ENCODE measurements at regions not wholly inside any gene's neighbourhood (a gene's known extent, or its start where the extent isn't known, plus 50 kb on each side); places are given as distances from the start of the nearest gene placed in this dataset.

GRCh38 chr5:105392122-105392709 lies 1829.6 kb upstream of the NUDT12 start:
- DNase-seq (ENCODE audit: low spot score): no peak

- DNase-seq (ENCODE audit: low spot score): no peak
These were observed 1817.5 kb upstream of the NUDT12 start for GRCh38 chr5:105380126-105380525.

- no peak for DNase-seq (ENCODE audit: low spot score)
These were observed 1808.6 kb upstream of the NUDT12 start for GRCh38 chr5:105371169-105371568.

DNA sequence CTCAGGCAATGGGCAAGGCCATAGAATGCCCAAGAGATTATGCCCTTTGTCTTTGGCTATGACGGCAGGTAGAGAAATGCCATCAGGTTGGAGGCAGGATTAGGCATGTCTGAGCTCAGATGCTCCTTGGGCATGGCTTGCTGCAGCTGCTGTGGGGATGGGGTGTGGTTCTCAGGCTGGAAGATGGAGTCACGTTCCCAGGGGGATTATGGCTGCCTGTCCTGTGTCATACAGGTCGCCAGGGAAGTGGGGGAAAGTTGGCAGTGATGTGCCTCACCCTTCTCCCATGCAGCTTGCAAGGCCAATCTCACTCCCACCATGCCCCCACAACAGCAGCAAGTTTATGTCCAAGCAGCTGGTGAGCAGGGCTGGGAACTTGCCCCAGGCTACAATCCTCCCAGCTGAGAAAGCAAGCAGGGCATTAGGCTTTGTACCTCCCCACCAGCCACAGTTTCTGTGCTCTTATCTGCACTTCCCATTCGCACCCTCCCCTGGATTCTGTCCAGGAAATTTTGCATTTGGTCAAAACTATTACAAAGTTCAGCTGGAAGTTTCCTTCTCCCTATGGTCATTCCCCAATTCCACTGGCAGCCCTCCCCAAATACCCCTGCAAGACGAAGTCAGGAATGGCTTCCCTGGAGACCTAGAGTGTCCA lies 1788.0 kb upstream of the NUDT12 start:
- no peak for DNase-seq (ENCODE audit: low spot score)

DNA sequence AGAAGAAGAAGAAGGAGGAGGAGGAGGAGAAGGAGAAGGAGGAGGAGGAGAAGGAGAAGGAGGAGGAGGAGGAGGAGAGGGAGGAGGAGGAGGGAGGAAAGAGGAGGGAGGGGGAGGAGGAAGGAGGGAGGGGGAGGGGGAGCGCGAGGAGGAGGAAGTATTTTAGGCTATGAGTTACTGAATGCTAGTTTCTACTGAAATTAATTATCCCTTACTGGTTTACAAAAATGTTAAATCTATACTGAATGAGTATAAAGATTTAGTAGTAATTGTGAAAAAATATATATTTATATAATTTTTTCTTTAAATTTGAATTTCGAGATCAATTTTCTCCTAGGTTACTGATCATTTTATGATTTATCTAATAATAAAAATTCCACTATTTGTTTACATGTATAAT lies 1769.0 kb upstream of the NUDT12 start:
- DNase-seq (ENCODE audit: low spot score): no peak

- no peak for DNase-seq (ENCODE audit: low spot score)
These were observed 1767.6 kb upstream of the NUDT12 start for GRCh38 chr5:105330185-105330584.

GRCh38 chr5:105304859-105305258 lies 1742.3 kb upstream of the NUDT12 start:
- DNase-seq (ENCODE audit: low spot score): no peak

DNA sequence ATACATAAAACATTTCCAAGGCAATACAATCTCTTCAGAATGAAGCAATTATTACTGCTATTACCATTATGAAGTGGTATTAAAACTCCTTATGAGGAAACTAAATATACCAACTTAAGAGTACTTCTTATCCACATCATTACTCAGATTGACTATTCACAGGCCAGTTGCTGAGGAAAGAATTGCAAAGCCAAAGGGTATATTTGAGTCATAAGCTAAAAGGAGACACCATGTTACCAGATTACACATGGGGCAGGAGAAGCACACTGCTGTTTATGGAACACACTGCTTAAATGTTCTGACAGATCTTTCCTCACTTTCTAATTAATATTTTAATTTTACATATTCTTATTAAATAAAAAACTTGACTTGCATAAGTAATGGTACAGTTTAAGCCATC lies 1726.4 kb upstream of the NUDT12 start:
- no peak for DNase-seq (ENCODE audit: low spot score)

DNA sequence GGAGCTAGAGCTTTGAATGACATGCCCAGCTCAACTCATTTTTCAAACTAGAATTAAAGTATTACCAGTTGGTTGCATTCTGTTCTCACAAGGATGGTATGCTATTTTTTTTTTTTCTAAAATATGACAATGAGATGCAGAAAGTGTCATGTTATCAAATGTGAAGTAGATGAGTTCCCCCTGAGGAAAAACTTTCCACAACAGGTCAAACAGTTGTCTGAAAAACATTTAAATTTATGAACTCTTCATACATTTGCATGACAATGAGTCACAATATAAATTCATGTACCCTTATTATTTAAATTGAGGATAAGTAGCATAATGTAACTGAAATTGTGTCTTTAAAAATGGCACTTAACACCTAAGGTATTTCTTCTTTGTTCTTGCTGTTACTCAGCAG lies 1720.5 kb upstream of the NUDT12 start:
- DNase-seq (ENCODE audit: low spot score): no peak

- no peak for DNase-seq (ENCODE audit: low spot score)
These were observed 1711.5 kb upstream of the NUDT12 start for GRCh38 chr5:105274079-105274478.

DNA sequence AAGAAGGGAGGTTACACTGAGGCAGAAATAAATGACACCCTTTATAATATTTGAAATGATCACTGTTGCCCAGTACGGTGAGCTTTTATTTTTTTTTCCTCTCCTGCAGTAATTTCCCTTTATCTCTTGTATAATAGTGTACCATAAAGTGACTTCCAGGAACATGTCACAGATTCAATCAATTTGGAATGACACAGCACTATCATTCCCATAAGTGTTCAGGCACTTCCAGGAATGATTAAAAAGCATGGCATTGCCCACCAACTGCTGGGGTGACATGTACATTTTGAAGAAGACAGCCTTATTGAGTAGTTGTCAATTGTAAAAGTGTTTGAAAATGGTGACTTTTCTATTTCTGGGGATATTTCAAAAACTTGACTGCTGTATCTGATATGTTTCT lies 1700.9 kb upstream of the NUDT12 start:
- DNase-seq (ENCODE audit: low spot score): no peak

GRCh38 chr5:105259581-105260217 lies 1697.1 kb upstream of the NUDT12 start:
- DNase-seq (ENCODE audit: low spot score): no peak

DNA sequence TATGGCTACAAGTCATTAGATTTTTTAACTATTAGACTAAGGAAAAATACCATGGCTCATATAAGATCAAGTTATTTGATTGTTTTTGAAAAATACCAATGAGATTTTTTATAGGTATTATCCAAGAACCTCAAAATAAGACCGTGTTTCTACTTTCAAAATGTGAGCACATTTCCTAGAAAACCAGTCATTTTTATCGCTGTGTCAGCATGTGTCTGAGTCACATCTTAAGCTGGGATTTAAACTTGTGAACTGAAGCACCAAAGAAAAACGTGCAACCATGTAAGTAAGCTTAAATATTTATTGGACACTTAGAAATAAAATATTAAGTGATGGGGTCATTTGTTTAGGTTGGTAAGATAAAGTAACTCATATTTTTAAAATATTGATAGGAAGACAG lies 1676.0 kb upstream of the NUDT12 start:
- no peak for DNase-seq (ENCODE audit: low spot score)

GRCh38 chr5:105230516-105231157 lies 1668.0 kb upstream of the NUDT12 start:
- DNase-seq (ENCODE audit: low spot score): no peak

DNA sequence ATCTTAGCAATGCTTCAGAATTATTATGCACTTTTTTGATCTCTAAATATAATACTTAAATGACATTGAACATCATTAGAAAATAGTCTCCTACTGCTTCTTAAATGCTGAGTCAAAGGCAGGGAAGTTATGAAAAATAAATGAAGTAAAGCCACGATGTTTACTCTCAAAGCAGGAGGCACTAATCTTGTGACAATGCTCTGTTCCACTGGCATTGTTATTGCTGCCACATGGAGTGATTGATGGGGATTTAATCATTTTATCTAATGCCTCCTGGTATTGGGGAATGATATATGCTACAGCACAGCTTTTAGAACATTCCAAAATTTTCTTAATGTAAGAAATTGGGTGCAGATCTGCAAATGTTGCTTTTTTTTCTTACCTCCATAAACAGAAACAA lies 1655.4 kb upstream of the NUDT12 start:
- no peak for DNase-seq (ENCODE audit: low spot score)

GRCh38 chr5:105213078-105213477 lies 1650.5 kb upstream of the NUDT12 start:
- no peak for DNase-seq (ENCODE audit: low spot score)

- DNase-seq (ENCODE audit: low spot score): no peak
These were observed 1644.5 kb upstream of the NUDT12 start for GRCh38 chr5:105207066-105207465.

GRCh38 chr5:105197531-105197930 lies 1634.9 kb upstream of the NUDT12 start:
- DNase-seq (ENCODE audit: low spot score): no peak

- DNase-seq (ENCODE audit: low spot score): no peak
These were observed 1633.2 kb upstream of the NUDT12 start for GRCh38 chr5:105195765-105196164.

GRCh38 chr5:105172918-105173317 lies 1610.3 kb upstream of the NUDT12 start:
- no peak for DNase-seq (ENCODE audit: low spot score)

- no peak for DNase-seq (ENCODE audit: low spot score)
These were observed 1606.2 kb upstream of the NUDT12 start for GRCh38 chr5:105168806-105169205.

- DNase-seq (ENCODE audit: low spot score): no peak
These were observed 1604.5 kb upstream of the NUDT12 start for GRCh38 chr5:105167092-105167491.

GRCh38 chr5:105163547-105163946 lies 1601.0 kb upstream of the NUDT12 start:
- no peak for DNase-seq (ENCODE audit: low spot score)

Measured in hematopoietic multipotent progenitor cell treated with erythropoietin and hydrocortisone succinate and interleukin-3 and kit ligand, for 17 days (in vitro differentiated cells).